ENCODE measurements at regions not wholly inside any gene's neighbourhood (a gene's known extent, or its start where the extent isn't known, plus 50 kb on each side); places are given as distances from the start of the nearest gene placed in this dataset.

DNA sequence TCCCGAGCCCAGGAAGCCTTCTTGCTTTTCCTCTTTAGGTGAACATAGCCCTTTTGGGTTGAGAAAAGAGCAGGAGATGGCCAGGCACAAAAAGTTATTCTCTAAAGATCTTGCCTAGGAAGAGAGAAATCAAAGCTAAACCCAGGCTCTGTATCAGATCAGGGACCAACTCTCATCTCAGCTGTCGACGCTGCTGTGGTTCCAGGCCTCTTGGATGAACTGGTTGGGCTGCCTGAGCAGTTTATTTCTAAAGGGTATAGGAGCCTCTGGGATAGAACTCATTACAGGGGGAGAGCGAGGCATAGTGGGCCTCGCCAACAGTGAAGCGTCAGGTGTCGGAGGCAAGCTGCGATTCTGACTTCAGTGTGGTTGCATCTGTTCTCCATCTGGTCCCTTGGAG, 82.6 kb upstream of the F3 start:
- no peak overlapping the region for H3K27ac ChIP-seq
- TF ChIP-seq CTCF (IDR thresholded peaks at IDR 0.05) (no peak), ZFX (IDR thresholded peaks at IDR 0.05; ENCODE audit: borderline replicate concordance) (no peak)

GRCh38 chr1:94623560-94624148, 82.1 kb upstream of the F3 start:
- TF ChIP-seq ZFX (IDR thresholded peaks at IDR 0.05; ENCODE audit: borderline replicate concordance): no peak
- no peak for TF ChIP-seq CTCF (IDR thresholded peaks at IDR 0.05)
- no peak overlapping the region for H3K27ac ChIP-seq

DNA sequence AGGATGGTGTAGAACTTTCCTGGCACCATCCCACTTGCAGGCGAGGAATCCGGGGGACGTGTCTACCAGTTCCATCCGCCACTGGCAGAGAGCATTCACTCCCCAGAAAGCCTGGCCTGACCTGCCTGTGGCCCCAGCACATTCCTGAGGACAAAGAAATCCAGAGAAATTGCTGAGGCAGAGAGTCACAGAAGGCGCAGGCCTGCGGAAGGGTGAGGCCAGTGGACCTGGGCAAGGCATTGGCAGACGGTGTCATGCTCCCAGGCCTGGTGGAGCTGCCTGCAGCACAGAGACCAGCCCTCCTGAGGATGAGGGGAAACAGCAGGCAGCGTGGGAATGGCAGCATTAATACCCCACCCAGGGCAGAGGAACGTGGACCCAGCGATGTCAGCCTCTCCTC, 81.2 kb upstream of the F3 start:
- no peak overlapping the region for H3K27ac ChIP-seq
- TF ChIP-seq ZFX (IDR thresholded peaks at IDR 0.05; ENCODE audit: borderline replicate concordance) (no peak), CTCF (IDR thresholded peaks at IDR 0.05) (no peak)

DNA sequence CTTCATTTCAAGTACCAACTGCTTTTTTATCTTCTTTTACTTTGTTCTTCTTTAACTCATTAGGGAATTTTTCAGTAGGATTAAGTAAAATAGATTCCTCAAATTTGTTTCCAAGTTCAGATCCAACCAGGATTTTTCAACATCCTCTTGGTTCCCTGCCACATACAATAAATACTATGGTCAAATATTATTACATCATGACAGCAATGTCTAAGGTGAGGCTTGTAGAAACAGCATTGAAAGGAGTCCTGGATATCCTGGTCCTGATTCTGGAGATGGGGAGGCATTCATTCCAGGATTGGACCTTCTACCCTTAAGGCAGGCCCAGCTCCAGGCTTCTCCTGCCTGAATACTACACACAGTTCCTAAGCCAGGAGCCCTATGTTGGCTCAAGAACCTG, 80.2 kb upstream of the F3 start:
- TF ChIP-seq CTCF (IDR thresholded peaks at IDR 0.05): no peak
- TF ChIP-seq ZFX (IDR thresholded peaks at IDR 0.05; ENCODE audit: borderline replicate concordance): no peak

GRCh38 chr1:94621395-94621794, 79.8 kb upstream of the F3 start:
- TF ChIP-seq ZFX (IDR thresholded peaks at IDR 0.05; ENCODE audit: borderline replicate concordance) (no peak), CTCF (IDR thresholded peaks at IDR 0.05) (no peak)
- H3K27ac ChIP-seq: no peak overlapping the region

More for the DNA sequence above, 80.2 kb upstream of the F3 start:
- no peak overlapping the region for H3K27ac ChIP-seq

DNA sequence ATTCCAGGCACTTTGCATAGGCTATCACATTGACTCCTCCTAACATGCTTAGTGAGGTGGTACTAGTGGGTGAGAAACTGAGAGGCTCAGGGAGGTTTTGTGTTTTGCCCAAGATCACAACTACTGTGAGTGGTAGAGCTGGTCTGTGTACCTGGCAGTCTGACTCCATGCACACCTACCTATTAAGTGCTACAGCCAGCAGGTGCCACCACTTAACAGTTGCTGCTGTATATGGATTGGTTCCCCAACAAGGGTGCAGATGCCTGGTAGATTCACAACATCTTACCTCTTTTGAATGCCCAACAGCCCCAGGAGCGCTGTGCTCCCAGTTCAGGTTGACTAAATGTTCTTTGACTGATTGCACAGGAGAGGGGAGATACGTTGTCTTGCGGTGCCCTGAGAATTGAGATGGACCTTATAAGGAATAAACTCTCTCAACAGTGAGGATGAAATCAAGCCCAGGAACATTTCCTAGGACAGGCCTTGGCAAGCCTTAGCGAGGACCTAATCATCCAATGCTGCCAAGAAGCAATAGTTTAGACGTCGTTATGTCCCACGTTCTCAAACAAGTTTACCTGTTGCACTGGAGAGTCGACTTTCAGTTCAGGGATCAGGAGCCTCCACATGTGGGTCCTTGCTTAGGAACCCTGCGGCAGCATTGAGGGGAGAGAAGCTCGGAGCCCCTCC, 78.9 kb upstream of the F3 start:
- H3K27ac ChIP-seq: no peak overlapping the region

More for the DNA sequence above, 78.9 kb upstream of the F3 start:
- TF ChIP-seq ZFX (IDR thresholded peaks at IDR 0.05; ENCODE audit: borderline replicate concordance): no peak
- TF ChIP-seq CTCF (IDR thresholded peaks at IDR 0.05): no peak

Measured in 22Rv1 (cell line).